IMR-90 (cell line): ENCODE measurements at regions not wholly inside any gene's neighbourhood (a gene's known extent, or its start where the extent isn't known, plus 50 kb on each side); places are given as distances from the start of the nearest gene placed in this dataset.

Experiments
- ATAC-seq: fragments of 200-7000 bp; cut with Tn5 transposase; 2 replicates; pipeline ENCODE4 v1.9.1; 2020; ENCODE audit warnings: low read depth, mild to moderate bottlenecking, moderate library complexity
- BruUV-seq: library from RNA; stranded (reverse); fragments of 400-500 nt; replicated peaks from 2 replicates; lab custom pipeline; 2021; lab: Mats Ljungman, UMichigan
- CTCF ChIA-PET: fragments of 300-600 bp; formaldehyde crosslinking; extraction: SDS; loops from one replicate; lab custom pipeline; 2021; ENCODE audit warnings: antibody characterized with exemption; lab: Yijun Ruan, JAX
- POLR2A ChIA-PET: fragments of 300-600 bp; sonication (Branson Sonifier 250); formaldehyde crosslinking; loops from one replicate; lab custom pipeline; 2022; ENCODE audit warnings: antibody characterized with exemption; ENCODE audit not compliant: unreplicated experiment; lab: Charles Lee
- DNase-seq: peaks from one replicate; pipeline ENCODE4 v3.0.0; 2013
- H2AFZ ChIP-seq: replicated peaks from 2 replicates; pipeline ENCODE3; 2013; ENCODE audit warnings: low read length, mild to moderate bottlenecking; ENCODE audit not compliant: poor library complexity
- H2AK5ac ChIP-seq: 2 replicates; pipeline ENCODE4 v1.6.1; 2013; ENCODE audit warnings: low read depth, low read length, inconsistent platforms
- H2AK9ac ChIP-seq: replicated peaks from 2 replicates; pipeline ENCODE3; 2013; ENCODE audit warnings: mild to moderate bottlenecking, low read depth, low read length, moderate library complexity; ENCODE audit not compliant: poor library complexity
- H2BK120ac ChIP-seq: 2 replicates; pipeline ENCODE4 v1.6.1; 2013; ENCODE audit warnings: low read depth, low read length, inconsistent platforms
- H2BK15ac ChIP-seq: 3 replicates; pipeline ENCODE4 v1.6.1; 2013; ENCODE audit warnings: low read depth, low read length, inconsistent platforms
- H2BK20ac ChIP-seq: 2 replicates; pipeline ENCODE4 v1.6.1; 2013; ENCODE audit warnings: low read depth, mild to moderate bottlenecking, inconsistent platforms, low read length, moderate library complexity
- H2BK5ac ChIP-seq: 2 replicates; pipeline ENCODE4 v1.6.1; 2013; ENCODE audit warnings: mild to moderate bottlenecking, low read depth, low read length, inconsistent platforms; ENCODE audit not compliant: poor library complexity, severe bottlenecking
- H3K14ac ChIP-seq: replicated peaks from 2 replicates; pipeline ENCODE4 v1.6.1; 2013; ENCODE audit warnings: low read depth, low read length, inconsistent platforms
- H3K18ac ChIP-seq: 2 replicates; pipeline ENCODE4 v1.6.1; 2013; ENCODE audit warnings: low read depth, low read length, control low read depth
- H3K23ac ChIP-seq: 2 replicates; pipeline ENCODE4 v1.6.1; 2013; ENCODE audit warnings: low read depth, low read length, inconsistent platforms
- H3K27ac ChIP-seq: 2 replicates; pipeline ENCODE4 v1.5.1; 2013; ENCODE audit warnings: mild to moderate bottlenecking, control low read depth, low read length; ENCODE audit not compliant: insufficient read depth
- H3K27me3 ChIP-seq: 2 replicates; pipeline ENCODE4 v1.6.1; 2013; ENCODE audit warnings: low read length; ENCODE audit not compliant: control insufficient read depth, insufficient read depth
- H3K36me3 ChIP-seq: 2 replicates; pipeline ENCODE4 v1.6.1; 2013; ENCODE audit warnings: low read length, mixed read lengths; ENCODE audit not compliant: control insufficient read depth, insufficient read depth
- H3K4ac ChIP-seq: 2 replicates; pipeline ENCODE4 v1.6.1; 2013; ENCODE audit warnings: low read depth, low read length, inconsistent platforms
- H3K4me1 ChIP-seq: 2 replicates; pipeline ENCODE4 v1.6.1; 2013; ENCODE audit warnings: low read length, mixed read lengths; ENCODE audit not compliant: control insufficient read depth, insufficient read depth
- H3K4me2 ChIP-seq: 2 replicates; pipeline ENCODE4 v1.6.1; 2013; ENCODE audit warnings: low read depth, mild to moderate bottlenecking, control low read depth, low read length, moderate library complexity
- H3K4me3 ChIP-seq: 2 replicates; pipeline ENCODE4 v1.5.1; 2013; ENCODE audit warnings: low read depth, mild to moderate bottlenecking, control low read depth, low read length, moderate library complexity; ENCODE audit not compliant: insufficient read depth
- H3K56ac ChIP-seq: 2 replicates; pipeline ENCODE4 v1.6.1; 2013; ENCODE audit warnings: low read length, inconsistent platforms; ENCODE audit not compliant: insufficient read depth; ENCODE audit errors: extremely low read depth
- H3K79me1 ChIP-seq, 2 experiments: 2 replicates each; pipeline ENCODE4 v1.6.1; 2013; ENCODE audit warnings: low read length in 2 of 2, inconsistent platforms in 1 of 2, low read depth in 1 of 2
- H3K9ac ChIP-seq: 2 replicates; pipeline ENCODE4 v1.6.1; 2013; ENCODE audit warnings: low read depth, low read length, control low read depth
- H3K9me1 ChIP-seq: 2 replicates; pipeline ENCODE4 v1.6.1; 2013; ENCODE audit warnings: low read length, inconsistent platforms; ENCODE audit not compliant: insufficient read depth
- H3K9me3 ChIP-seq: 2 replicates; pipeline ENCODE4 v1.6.1; 2013; ENCODE audit warnings: low read length; ENCODE audit not compliant: control insufficient read depth, insufficient read depth
- H4K20me1 ChIP-seq: 2 replicates; pipeline ENCODE4 v1.6.1; 2013; ENCODE audit warnings: low read length, inconsistent platforms; ENCODE audit not compliant: insufficient read depth
- H4K5ac ChIP-seq: 2 replicates; pipeline ENCODE4 v1.6.1; 2013; ENCODE audit warnings: mild to moderate bottlenecking, low read depth, low read length, control low read depth
- H4K8ac ChIP-seq, 2 experiments: 2 replicates each; pipeline ENCODE4 v1.6.1; 2013; ENCODE audit warnings: low read depth in 2 of 2, low read length in 2 of 2, control low read depth in 1 of 2, inconsistent platforms in 1 of 2
- H4K91ac ChIP-seq: 2 replicates; pipeline ENCODE4 v1.6.1; 2013; ENCODE audit warnings: low read depth, low read length, inconsistent platforms; ENCODE audit not compliant: insufficient read depth
- BHLHE40 ChIP-seq: fragments of 150-350 bp; IDR thresholded peaks from 2 replicates; pipeline ENCODE4 v1.6.1; 2016; ENCODE audit warnings: mild to moderate bottlenecking, low read depth, low read length
- RCOR1 ChIP-seq: IDR thresholded peaks from 2 replicates; pipeline ENCODE4 v1.6.1; 2012; ENCODE audit warnings: mild to moderate bottlenecking, low read length, improper control_type of control experiment; ENCODE audit not compliant: insufficient replicate concordance
- WGBS, 2 experiments: methylation state at CpG; one replicate each; pipeline versions ENCODE4 v1.1.5 to v1.1.7; 2013; ENCODE audit warnings: missing lambda C conversion rate in 2 of 2; ENCODE audit not compliant: insufficient read length in 1 of 2; ENCODE audit errors: extremely low coverage in 2 of 2; 5-methylcytosine and 5-hydroxymethylcytosine counted together
- dilution Hi-C: fragments of 300-500 bp; cut with HindIII; formaldehyde crosslinking; loops from one replicate; pipeline ENCODE4 v1.14.3; 2018; ENCODE audit warnings: low sequenced_read_pairs; ENCODE audit not compliant: unreplicated experiment
- in situ Hi-C: fragments of 300-500 bp; cut with MboI; formaldehyde crosslinking; loops from 3 replicates; pipeline ENCODE4 v1.14.3; 2019; ENCODE audit warnings: low sequenced_read_pairs, inconsistent platforms, mixed read lengths
- intact Hi-C: fragments of 100-400 bp; cut with micrococcal nuclease; formaldehyde crosslinking; loops from 2 replicates; pipeline ENCODE4 v1.10.0; 2022

GRCh38 chr21:41650526-41651145 lies 116.2 kb downstream of the RIPK4 start:
- H2AK5ac ChIP-seq, result no peak overlapping the region
- H3K4ac ChIP-seq, result no peak overlapping the region
- no TSS peak for BruUV-seq
- no peak overlapping the region for H2BK15ac ChIP-seq
- H3K18ac ChIP-seq, result no peak overlapping the region
- H2BK5ac ChIP-seq, result no peak overlapping the region
- no peak overlapping the region for H2AFZ ChIP-seq
- H4K5ac ChIP-seq, result no peak overlapping the region
- H3K27ac ChIP-seq, result no peak overlapping the region
- H3K27me3 ChIP-seq, result no peaks in the 10 kb centered on the region
- H4K91ac ChIP-seq, result no peak overlapping the region
- 87% methylated on average over 6 of the region's 19 CpGs; no CpG with 5 or more reads in 1 of the 2 experiments for WGBS, 2 experiments
- no peak overlapping the region for H3K4me3 ChIP-seq
- no peak overlapping the region for H3K23ac ChIP-seq
- no peak overlapping the region for H3K4me2 ChIP-seq
- H3K9ac ChIP-seq, result no peak overlapping the region
- POLR2A ChIA-PET, result no interaction called here
- in situ Hi-C loops (no loop called here), intact Hi-C loops (no loop called here), dilution Hi-C loops (no loop called here)
- H2AK9ac ChIP-seq, result no peak overlapping the region
- ATAC-seq, result no peak
- no peaks in the 10 kb centered on the region for H3K9me3 ChIP-seq
- H4K8ac ChIP-seq, result no peak overlapping the region
- H3K36me3 ChIP-seq, result no peaks in the 10 kb centered on the region
- no peak overlapping the region for H3K56ac ChIP-seq
- H2BK20ac ChIP-seq, result no peak overlapping the region
- H3K79me1 ChIP-seq, result no peaks in the 10 kb centered on the region
- DNase-seq, result no peak
- H3K4me1 ChIP-seq, result peaks cover 9% of the 10 kb centered on the region
- no peaks in the 10 kb centered on the region for H4K20me1 ChIP-seq
- no peak overlapping the region for H2BK120ac ChIP-seq
- CTCF ChIA-PET, result no interaction called here
- TF ChIP-seq RCOR1 (no peak), BHLHE40 (no peak)
- no peak overlapping the region for H3K14ac ChIP-seq
- H3K9me1 ChIP-seq, result peaks cover 5% of the 10 kb centered on the region
